ENCODE measurements at regions not wholly inside any gene's neighbourhood (a gene's known extent, or its start where the extent isn't known, plus 50 kb on each side); places are given as distances from the start of the nearest gene placed in this dataset.

DNA sequence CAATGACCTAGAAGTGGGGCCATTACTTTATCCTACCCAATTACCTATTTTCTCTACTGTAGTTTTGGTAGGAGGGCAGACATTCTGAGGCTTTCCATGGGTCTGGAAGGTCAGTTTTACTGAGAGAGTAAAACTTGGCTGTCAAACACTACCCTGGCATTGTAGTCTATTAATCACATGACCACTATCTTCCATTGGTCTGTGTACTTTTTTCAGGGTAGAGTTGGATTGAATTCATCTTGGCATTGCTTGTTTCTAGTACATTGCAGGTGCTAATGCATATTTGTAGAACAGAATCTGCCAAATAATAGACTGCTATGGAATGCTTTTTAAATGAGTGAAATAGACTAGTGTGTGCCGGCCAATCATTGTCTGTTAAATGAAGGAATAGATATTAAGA is 271.9 kb downstream of the STIM2 start (continued):
- no peak for TF ChIP-seq ZNF331 (CRISPR knock-in tag; IDR thresholded peaks at IDR 0.05; ENCODE audit: low read depth)
- TF ChIP-seq EZH2 (IDR thresholded peaks at IDR 0.05; ENCODE audit: low read depth, unreplicated experiment): no peak
- TF ChIP-seq STAT1 (IDR thresholded peaks at IDR 0.05; ENCODE audit: unreplicated experiment): no peak

DNA sequence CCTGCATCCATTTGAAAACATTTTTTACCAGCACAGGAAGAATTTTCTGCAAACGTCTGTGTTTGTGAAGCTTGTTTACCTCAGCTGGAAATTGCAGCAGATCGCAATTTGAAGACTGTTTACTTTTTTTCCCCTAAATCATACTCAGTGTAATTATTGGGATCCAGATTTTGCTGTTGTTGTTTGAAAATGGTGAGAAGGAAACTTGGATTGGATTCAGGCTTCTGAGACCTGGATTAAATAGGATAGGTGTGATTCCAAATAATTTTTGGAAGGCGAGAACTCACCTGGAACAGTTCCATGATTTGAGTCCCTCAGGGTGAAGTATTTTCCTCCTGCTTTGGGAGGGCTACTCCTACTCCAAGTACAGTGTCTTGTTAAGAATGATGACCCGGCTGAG is 279.8 kb downstream of the STIM2 start:
- H2AFZ ChIP-seq: no peak overlapping the region
- H3K27me3 Mint-ChIP-seq (ENCODE audit: insufficient read depth, low read depth, poor library complexity): peaks cover 2% of the 10 kb centered on the region
- peaks cover 5% of the 10 kb centered on the region for H3K36me3 ChIP-seq (ENCODE audit: insufficient read depth)
- H3F3A ChIP-seq (replicated peaks; ENCODE audit: low read depth): no peaks in the 10 kb centered on the region
- ATAC-seq (no peak), DNase-seq (ENCODE audit: low spot score) (no peak)
- H3K9me3 Mint-ChIP-seq: peaks cover 28% of the 10 kb centered on the region
- no peak overlapping the region for H3K4me3 Mint-ChIP-seq
- H3K4me1 ChIP-seq (ENCODE audit: insufficient read depth): peaks cover 8% of the 10 kb centered on the region; the same call in 1 of the 2 replicates
- H3K27me3 ChIP-seq (ENCODE audit: insufficient read depth): no peaks in the 10 kb centered on the region
- H3K4me1 Mint-ChIP-seq: peaks cover 10% of the 10 kb centered on the region
- H3K27ac Mint-ChIP-seq: no peak overlapping the region
- peaks cover 21% of the 10 kb centered on the region; the same call in 2 of the 3 replicates for H3K36me3 Mint-ChIP-seq (ENCODE audit: low read depth)
- no peak overlapping the region for H3K4me3 ChIP-seq
- TF ChIP-seq, protein P1, sequence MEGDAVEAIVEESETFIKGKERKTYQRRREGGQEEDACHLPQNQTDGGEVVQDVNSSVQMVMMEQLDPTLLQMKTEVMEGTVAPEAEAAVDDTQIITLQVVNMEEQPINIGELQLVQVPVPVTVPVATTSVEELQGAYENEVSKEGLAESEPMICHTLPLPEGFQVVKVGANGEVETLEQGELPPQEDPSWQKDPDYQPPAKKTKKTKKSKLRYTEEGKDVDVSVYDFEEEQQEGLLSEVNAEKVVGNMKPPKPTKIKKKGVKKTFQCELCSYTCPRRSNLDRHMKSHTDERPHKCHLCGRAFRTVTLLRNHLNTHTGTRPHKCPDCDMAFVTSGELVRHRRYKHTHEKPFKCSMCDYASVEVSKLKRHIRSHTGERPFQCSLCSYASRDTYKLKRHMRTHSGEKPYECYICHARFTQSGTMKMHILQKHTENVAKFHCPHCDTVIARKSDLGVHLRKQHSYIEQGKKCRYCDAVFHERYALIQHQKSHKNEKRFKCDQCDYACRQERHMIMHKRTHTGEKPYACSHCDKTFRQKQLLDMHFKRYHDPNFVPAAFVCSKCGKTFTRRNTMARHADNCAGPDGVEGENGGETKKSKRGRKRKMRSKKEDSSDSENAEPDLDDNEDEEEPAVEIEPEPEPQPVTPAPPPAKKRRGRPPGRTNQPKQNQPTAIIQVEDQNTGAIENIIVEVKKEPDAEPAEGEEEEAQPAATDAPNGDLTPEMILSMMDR (conservative IDR thresholded peaks at IDR 0.05; ENCODE audit: low read depth in 2 of 2): no peak
- TF ChIP-seq JUNB (IDR thresholded peaks at IDR 0.05; ENCODE audit: unreplicated experiment): no peak
- TF ChIP-seq CREB1 (CRISPR knock-in tag; IDR thresholded peaks at IDR 0.05; ENCODE audit: low read depth): no peak
- TF ChIP-seq, protein P2, sequence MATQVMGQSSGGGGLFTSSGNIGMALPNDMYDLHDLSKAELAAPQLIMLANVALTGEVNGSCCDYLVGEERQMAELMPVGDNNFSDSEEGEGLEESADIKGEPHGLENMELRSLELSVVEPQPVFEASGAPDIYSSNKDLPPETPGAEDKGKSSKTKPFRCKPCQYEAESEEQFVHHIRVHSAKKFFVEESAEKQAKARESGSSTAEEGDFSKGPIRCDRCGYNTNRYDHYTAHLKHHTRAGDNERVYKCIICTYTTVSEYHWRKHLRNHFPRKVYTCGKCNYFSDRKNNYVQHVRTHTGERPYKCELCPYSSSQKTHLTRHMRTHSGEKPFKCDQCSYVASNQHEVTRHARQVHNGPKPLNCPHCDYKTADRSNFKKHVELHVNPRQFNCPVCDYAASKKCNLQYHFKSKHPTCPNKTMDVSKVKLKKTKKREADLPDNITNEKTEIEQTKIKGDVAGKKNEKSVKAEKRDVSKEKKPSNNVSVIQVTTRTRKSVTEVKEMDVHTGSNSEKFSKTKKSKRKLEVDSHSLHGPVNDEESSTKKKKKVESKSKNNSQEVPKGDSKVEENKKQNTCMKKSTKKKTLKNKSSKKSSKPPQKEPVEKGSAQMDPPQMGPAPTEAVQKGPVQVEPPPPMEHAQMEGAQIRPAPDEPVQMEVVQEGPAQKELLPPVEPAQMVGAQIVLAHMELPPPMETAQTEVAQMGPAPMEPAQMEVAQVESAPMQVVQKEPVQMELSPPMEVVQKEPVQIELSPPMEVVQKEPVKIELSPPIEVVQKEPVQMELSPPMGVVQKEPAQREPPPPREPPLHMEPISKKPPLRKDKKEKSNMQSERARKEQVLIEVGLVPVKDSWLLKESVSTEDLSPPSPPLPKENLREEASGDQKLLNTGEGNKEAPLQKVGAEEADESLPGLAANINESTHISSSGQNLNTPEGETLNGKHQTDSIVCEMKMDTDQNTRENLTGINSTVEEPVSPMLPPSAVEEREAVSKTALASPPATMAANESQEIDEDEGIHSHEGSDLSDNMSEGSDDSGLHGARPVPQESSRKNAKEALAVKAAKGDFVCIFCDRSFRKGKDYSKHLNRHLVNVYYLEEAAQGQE (IDR thresholded peaks at IDR 0.05; ENCODE audit: unreplicated experiment): no peak
- no peak for TF ChIP-seq POLR2AphosphoS5 (IDR thresholded peaks at IDR 0.05; ENCODE audit: low read depth)
- no peak for TF ChIP-seq STAT1 (IDR thresholded peaks at IDR 0.05; ENCODE audit: unreplicated experiment)
- TF ChIP-seq EZH2phosphoT487 (IDR thresholded peaks at IDR 0.05; ENCODE audit: unreplicated experiment): no peak
- TF ChIP-seq, protein P3, sequence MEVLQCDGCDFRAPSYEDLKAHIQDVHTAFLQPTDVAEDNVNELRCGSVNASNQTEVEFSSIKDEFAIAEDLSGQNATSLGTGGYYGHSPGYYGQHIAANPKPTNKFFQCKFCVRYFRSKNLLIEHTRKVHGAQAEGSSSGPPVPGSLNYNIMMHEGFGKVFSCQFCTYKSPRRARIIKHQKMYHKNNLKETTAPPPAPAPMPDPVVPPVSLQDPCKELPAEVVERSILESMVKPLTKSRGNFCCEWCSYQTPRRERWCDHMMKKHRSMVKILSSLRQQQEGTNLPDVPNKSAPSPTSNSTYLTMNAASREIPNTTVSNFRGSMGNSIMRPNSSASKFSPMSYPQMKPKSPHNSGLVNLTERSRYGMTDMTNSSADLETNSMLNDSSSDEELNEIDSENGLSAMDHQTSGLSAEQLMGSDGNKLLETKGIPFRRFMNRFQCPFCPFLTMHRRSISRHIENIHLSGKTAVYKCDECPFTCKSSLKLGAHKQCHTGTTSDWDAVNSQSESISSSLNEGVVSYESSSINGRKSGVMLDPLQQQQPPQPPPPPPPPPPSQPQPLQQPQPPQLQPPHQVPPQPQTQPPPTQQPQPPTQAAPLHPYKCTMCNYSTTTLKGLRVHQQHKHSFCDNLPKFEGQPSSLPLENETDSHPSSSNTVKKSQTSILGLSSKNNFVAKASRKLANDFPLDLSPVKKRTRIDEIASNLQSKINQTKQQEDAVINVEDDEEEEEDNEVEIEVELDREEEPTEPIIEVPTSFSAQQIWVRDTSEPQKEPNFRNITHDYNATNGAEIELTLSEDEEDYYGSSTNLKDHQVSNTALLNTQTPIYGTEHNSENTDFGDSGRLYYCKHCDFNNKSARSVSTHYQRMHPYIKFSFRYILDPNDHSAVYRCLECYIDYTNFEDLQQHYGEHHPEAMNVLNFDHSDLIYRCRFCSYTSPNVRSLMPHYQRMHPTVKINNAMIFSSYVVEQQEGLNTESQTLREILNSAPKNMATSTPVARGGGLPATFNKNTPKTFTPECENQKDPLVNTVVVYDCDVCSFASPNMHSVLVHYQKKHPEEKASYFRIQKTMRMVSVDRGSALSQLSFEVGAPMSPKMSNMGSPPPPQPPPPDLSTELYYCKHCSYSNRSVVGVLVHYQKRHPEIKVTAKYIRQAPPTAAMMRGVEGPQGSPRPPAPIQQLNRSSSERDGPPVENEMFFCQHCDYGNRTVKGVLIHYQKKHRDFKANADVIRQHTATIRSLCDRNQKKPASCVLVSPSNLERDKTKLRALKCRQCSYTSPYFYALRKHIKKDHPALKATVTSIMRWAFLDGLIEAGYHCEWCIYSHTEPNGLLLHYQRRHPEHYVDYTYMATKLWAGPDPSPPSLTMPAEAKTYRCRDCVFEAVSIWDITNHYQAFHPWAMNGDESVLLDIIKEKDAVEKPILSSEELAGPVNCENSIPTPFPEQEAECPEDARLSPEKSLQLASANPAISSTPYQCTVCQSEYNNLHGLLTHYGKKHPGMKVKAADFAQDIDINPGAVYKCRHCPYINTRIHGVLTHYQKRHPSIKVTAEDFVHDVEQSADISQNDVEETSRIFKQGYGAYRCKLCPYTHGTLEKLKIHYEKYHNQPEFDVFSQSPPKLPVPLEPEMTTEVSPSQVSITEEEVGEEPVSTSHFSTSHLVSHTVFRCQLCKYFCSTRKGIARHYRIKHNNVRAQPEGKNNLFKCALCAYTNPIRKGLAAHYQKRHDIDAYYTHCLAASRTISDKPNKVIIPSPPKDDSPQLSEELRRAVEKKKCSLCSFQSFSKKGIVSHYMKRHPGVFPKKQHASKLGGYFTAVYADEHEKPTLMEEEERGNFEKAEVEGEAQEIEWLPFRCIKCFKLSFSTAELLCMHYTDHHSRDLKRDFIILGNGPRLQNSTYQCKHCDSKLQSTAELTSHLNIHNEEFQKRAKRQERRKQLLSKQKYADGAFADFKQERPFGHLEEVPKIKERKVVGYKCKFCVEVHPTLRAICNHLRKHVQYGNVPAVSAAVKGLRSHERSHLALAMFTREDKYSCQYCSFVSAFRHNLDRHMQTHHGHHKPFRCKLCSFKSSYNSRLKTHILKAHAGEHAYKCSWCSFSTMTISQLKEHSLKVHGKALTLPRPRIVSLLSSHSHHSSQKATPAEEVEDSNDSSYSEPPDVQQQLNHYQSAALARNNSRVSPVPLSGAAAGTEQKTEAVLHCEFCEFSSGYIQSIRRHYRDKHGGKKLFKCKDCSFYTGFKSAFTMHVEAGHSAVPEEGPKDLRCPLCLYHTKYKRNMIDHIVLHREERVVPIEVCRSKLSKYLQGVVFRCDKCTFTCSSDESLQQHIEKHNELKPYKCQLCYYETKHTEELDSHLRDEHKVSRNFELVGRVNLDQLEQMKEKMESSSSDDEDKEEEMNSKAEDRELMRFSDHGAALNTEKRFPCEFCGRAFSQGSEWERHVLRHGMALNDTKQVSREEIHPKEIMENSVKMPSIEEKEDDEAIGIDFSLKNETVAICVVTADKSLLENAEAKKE (CRISPR knock-in tag; IDR thresholded peaks at IDR 0.05): no peak
- no peak for TF ChIP-seq NANOG (IDR thresholded peaks at IDR 0.05; ENCODE audit: borderline replicate concordance)
- TF ChIP-seq, protein P4, sequence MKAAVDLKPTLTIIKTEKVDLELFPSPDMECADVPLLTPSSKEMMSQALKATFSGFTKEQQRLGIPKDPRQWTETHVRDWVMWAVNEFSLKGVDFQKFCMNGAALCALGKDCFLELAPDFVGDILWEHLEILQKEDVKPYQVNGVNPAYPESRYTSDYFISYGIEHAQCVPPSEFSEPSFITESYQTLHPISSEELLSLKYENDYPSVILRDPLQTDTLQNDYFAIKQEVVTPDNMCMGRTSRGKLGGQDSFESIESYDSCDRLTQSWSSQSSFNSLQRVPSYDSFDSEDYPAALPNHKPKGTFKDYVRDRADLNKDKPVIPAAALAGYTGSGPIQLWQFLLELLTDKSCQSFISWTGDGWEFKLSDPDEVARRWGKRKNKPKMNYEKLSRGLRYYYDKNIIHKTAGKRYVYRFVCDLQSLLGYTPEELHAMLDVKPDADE (IDR thresholded peaks at IDR 0.05): no peak
- H3K79me2 ChIP-seq (replicated peaks; ENCODE audit: insufficient read depth): no peaks in the 10 kb centered on the region
- H3K9me2 ChIP-seq (ENCODE audit: insufficient read depth): peaks cover 4% of the 10 kb centered on the region
- no peak overlapping the region for H3K4me2 ChIP-seq
- H4K20me1 ChIP-seq (replicated peaks; ENCODE audit: insufficient read depth): no peaks in the 10 kb centered on the region
- H3K27ac ChIP-seq (ENCODE audit: low read depth): no peak overlapping the region
